GM10248 (cell line): ENCODE measurements at regions not wholly inside any gene's neighbourhood (a gene's known extent, or its start where the extent isn't known, plus 50 kb on each side); places are given as distances from the start of the nearest gene placed in this dataset.

Experiments
- CTCF ChIA-PET: fragments of 300-600 bp; sonication (Branson Sonifier 250); formaldehyde crosslinking; extraction: SDS; loops from one replicate; lab custom pipeline; 2021; ENCODE audit warnings: antibody characterized with exemption; lab: Yijun Ruan, JAX
- POLR2A ChIA-PET: fragments of 350-650 bp; sonication (Branson Sonifier 250); formaldehyde crosslinking; extraction: SDS; loops from one replicate; lab custom pipeline; 2020; ENCODE audit warnings: antibody characterized with exemption; lab: Yijun Ruan, JAX
- DNase-seq: peaks from one replicate; pipeline ENCODE4 v3.0.0; 2012; ENCODE audit errors: extremely low spot score
- TF ChIP-seq, protein P1 (sequence below): IDR thresholded peaks from 2 replicates; pipeline ENCODE4 v1.5.1; 2012; ENCODE audit warnings: mild to moderate bottlenecking, low read depth; ENCODE audit errors: extremely low read depth, missing control alignments, control extremely low read depth

GRCh38 chrX:39296472-39296871 lies 495.2 kb downstream of the MID1IP1 start:
- POLR2A ChIA-PET = no interaction called here
- no peak for DNase-seq
- CTCF ChIA-PET = no interaction called here
- TF ChIP-seq, protein P1, sequence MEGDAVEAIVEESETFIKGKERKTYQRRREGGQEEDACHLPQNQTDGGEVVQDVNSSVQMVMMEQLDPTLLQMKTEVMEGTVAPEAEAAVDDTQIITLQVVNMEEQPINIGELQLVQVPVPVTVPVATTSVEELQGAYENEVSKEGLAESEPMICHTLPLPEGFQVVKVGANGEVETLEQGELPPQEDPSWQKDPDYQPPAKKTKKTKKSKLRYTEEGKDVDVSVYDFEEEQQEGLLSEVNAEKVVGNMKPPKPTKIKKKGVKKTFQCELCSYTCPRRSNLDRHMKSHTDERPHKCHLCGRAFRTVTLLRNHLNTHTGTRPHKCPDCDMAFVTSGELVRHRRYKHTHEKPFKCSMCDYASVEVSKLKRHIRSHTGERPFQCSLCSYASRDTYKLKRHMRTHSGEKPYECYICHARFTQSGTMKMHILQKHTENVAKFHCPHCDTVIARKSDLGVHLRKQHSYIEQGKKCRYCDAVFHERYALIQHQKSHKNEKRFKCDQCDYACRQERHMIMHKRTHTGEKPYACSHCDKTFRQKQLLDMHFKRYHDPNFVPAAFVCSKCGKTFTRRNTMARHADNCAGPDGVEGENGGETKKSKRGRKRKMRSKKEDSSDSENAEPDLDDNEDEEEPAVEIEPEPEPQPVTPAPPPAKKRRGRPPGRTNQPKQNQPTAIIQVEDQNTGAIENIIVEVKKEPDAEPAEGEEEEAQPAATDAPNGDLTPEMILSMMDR = no peak

DNA sequence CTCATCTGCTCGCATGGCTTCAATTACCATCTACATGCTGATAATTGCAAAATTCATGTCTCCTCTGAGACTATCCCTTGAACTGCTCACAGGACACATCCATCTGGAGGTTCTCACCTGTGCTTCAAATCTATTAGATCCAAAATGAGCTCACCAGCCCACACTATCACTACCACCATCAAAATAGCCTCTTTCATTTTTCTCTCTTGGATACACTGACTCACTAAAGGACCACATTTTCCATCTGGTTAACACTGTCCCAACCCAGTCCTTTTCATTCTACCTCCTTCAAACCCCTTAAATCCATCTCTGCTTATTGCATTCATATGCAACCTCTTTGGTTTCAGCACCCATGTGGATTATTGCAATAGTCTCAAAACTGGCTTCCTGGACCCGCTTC lies 497.6 kb downstream of the MID1IP1 start:
- TF ChIP-seq, protein P1 = no peak
- no peak for DNase-seq
- ChIA-PET CTCF (no interaction called here), POLR2A (no interaction called here)

DNA sequence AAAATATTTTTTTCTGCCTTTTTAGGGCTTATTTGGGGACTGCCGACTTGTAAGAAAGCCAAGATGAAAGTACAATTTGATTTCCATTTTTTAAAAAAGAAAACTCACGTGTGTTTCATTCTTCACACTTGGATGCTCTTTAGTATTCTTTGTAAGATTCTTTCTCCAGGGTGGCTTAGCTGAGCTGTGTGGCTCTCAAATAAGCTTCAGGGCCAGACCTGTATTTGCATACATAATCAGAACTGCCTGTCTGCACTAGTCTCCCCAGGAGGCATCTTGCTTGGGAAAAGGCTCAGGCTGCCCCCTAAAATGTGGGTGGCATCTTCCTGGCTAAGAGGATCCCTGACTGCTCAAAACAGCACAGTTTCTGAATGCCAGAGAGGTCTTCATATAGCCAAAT lies 498.4 kb downstream of the MID1IP1 start:
- TF ChIP-seq, protein P1 = no peak
- ChIA-PET CTCF (no interaction called here), POLR2A (no interaction called here)
- DNase-seq = no peak

DNA sequence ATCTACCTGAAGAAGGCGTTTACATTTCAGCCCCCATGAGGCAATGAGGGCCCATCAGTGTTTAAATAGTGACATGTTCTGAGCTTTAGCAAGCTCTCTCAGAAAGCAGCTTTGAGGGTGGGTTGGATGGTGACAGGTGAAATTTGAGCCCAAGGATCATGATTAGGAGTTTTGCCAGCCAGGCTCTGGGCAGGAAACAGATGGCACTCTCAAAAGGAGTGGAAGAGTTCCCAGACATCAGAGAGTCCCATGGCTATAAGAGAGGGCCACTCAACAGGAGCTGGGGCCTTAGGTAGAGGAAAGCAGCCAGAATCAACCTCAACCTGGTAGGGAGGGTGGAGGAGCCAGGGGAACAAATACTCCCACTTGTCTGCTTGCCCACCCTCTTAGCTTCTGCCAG lies 499.8 kb downstream of the MID1IP1 start:
- POLR2A ChIA-PET = no interaction called here

GRCh38 chrX:39302838-39303237 lies 501.6 kb downstream of the MID1IP1 start:
- TF ChIP-seq, protein P1 = no peak
- DNase-seq = no peak
- ChIA-PET POLR2A (no interaction called here), CTCF (no interaction called here)

More for the DNA sequence above, 499.8 kb downstream of the MID1IP1 start:
- TF ChIP-seq, protein P1 = no peak
- CTCF ChIA-PET = no interaction called here
- DNase-seq = no peak

DNA sequence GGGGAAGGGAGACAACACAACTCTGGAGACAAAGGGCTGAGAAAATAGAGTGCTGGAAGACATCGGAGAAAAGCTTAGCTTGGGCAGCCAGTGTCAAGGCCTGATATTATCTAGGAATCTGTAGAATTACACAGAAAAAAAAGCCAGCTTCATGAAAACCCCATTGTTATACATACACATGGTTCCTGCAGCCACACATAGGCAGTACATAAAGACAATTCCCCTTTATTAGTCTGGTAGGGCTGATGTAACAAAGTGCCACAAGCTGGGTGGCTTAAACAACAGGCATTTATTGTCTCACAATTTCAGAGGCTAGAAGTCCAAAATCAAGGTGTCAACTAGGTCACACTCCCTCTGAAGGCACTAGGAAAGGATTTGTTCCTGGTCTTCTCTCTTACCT lies 503.5 kb downstream of the MID1IP1 start:
- POLR2A ChIA-PET = no interaction called here
- DNase-seq = no peak
- TF ChIP-seq, protein P1 = no peak
- CTCF ChIA-PET = no interaction called here

DNA sequence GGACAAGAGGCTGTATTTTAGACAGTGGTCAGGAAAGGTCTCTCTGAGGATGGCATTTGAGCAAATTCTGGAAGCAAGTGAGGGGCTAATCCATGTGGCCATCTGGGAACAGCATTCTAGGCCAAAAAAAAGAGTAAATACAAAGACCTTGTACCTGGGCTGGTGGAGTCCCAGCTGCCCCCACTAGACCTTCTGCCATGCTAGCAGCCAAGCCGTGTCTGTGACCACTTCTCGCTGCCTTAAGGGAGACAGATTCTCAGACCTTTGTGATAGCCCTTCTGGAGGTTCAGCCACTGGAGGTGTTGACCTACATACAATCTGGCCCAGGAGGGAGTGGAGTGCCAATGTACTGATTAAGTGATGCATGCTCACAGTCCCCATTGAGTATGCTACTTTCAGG lies 506.2 kb downstream of the MID1IP1 start:
- TF ChIP-seq, protein P1 = no peak
- ChIA-PET CTCF (interaction anchor here (0.9 kb wide), 1 partner anchor 19 kb away, joined by 3 read pairs; no protein-coding TSS in a partner anchor), POLR2A (no interaction called here)
- DNase-seq = no peak
